WTC11 (cell line): ENCODE measurements at regions not wholly inside any gene's neighbourhood (a gene's known extent, or its start where the extent isn't known, plus 50 kb on each side); places are given as distances from the start of the nearest gene placed in this dataset.

Experiments
- ATAC-seq: fragments of 200-7000 bp; cut with Tn5 transposase; 2 replicates; pipeline ENCODE4 v1.10.0; 2021; ENCODE audit warnings: mild to moderate bottlenecking, moderate library complexity
- CTCF ChIA-PET: fragments of 300-600 bp; sonication (Branson Sonifier 250); formaldehyde crosslinking; loops from one replicate; lab custom pipeline; 2021; ENCODE audit warnings: antibody characterized with exemption; lab: Charles Lee
- POLR2A ChIA-PET: fragments of 350-600 bp; sonication (Branson Sonifier 250); formaldehyde crosslinking; loops from one replicate; lab custom pipeline; 2021; ENCODE audit warnings: antibody characterized with exemption; lab: Charles Lee
- DNase-seq: peaks from one replicate; pipeline ENCODE4 v3.0.0; 2021; ENCODE audit warnings: low spot score
- H3K27ac Mint-ChIP-seq: 2 replicates; pipeline ENCODE4 v1.8.0; 2021; ENCODE audit warnings: mixed read lengths
- H3K27me3 Mint-ChIP-seq: 2 replicates; pipeline ENCODE4 v1.8.0; 2021; ENCODE audit warnings: low read depth, mild to moderate bottlenecking, moderate library complexity, mixed read lengths
- H3K36me3 Mint-ChIP-seq: 2 replicates; pipeline ENCODE4 v1.8.0; 2021; ENCODE audit warnings: mixed read lengths
- H3K4me1 Mint-ChIP-seq: 2 replicates; pipeline ENCODE4 v1.8.0; 2022; ENCODE audit warnings: mixed read lengths
- H3K4me3 Mint-ChIP-seq: 2 replicates; pipeline ENCODE4 v1.8.0; 2021; ENCODE audit warnings: mild to moderate bottlenecking, moderate library complexity, mixed read lengths
- H3K9me3 Mint-ChIP-seq: 2 replicates; pipeline ENCODE4 v1.8.0; 2021; ENCODE audit warnings: mixed read lengths
- ARID4B ChIP-seq: sonication (generic); formaldehyde crosslinking; IDR thresholded peaks from 2 replicates; pipeline ENCODE4 v1.8.0; 2023; ENCODE audit warnings: missing genetic modification reagents, mild to moderate bottlenecking, borderline replicate concordance
- ATF1 ChIP-seq: sonication (generic); formaldehyde crosslinking; IDR thresholded peaks from 2 replicates; pipeline ENCODE4 v1.8.1; 2023; ENCODE audit warnings: mild to moderate bottlenecking, moderate library complexity, missing genetic modification reagents
- ATF6 ChIP-seq: sonication (generic); formaldehyde crosslinking; IDR thresholded peaks from 2 replicates; pipeline ENCODE4 v1.8.1; 2023; ENCODE audit warnings: mild to moderate bottlenecking, missing genetic modification reagents
- CBFB ChIP-seq: sonication (generic); formaldehyde crosslinking; IDR thresholded peaks from 2 replicates; pipeline ENCODE4 v1.8.1; 2022; ENCODE audit warnings: mild to moderate bottlenecking, low read depth, missing genetic modification reagents
- ESRRA ChIP-seq: sonication (generic); formaldehyde crosslinking; IDR thresholded peaks from 2 replicates; pipeline ENCODE4 v1.8.1; 2022; ENCODE audit warnings: mild to moderate bottlenecking, missing genetic modification reagents, borderline replicate concordance
- HMGA2 ChIP-seq: fragments of 250-450 bp; sonication (Bioruptor Pico); IDR thresholded peaks from 2 replicates; pipeline ENCODE4 v1.4.0; 2021; ENCODE audit warnings: mild to moderate bottlenecking, moderate library complexity
- JAZF1 ChIP-seq: fragments of 250-450 bp; sonication (Bioruptor Pico); IDR thresholded peaks from 2 replicates; pipeline ENCODE4 v1.9.0; 2021; ENCODE audit warnings: moderate library complexity, mild to moderate bottlenecking, inconsistent platforms
- KAT7 ChIP-seq: sonication (generic); formaldehyde crosslinking; IDR thresholded peaks from 2 replicates; pipeline ENCODE4 v1.8.1; 2023; ENCODE audit warnings: missing genetic modification reagents, mild to moderate bottlenecking, borderline replicate concordance
- MLX ChIP-seq: sonication (generic); formaldehyde crosslinking; IDR thresholded peaks from 2 replicates; pipeline ENCODE4 v1.8.1; 2023; ENCODE audit warnings: mild to moderate bottlenecking, missing genetic modification reagents, moderate library complexity
- NFATC4 ChIP-seq: fragments of 250-450 bp; sonication (Bioruptor Pico); IDR thresholded peaks from 2 replicates; pipeline ENCODE4 v1.9.0; 2021; ENCODE audit warnings: mild to moderate bottlenecking
- PRDM15 ChIP-seq: sonication (generic); formaldehyde crosslinking; IDR thresholded peaks from 2 replicates; pipeline ENCODE4 v1.8.0; 2022; ENCODE audit warnings: missing genetic modification reagents
- RELA ChIP-seq: sonication (generic); formaldehyde crosslinking; IDR thresholded peaks from 2 replicates; pipeline ENCODE4 v1.8.1; 2022; ENCODE audit warnings: missing genetic modification reagents, mild to moderate bottlenecking, borderline replicate concordance
- RORB ChIP-seq: fragments of 250-450 bp; sonication (Bioruptor Pico); IDR thresholded peaks from 2 replicates; pipeline ENCODE4 v1.9.0; 2021; ENCODE audit warnings: mild to moderate bottlenecking
- TEAD1 ChIP-seq: sonication (generic); formaldehyde crosslinking; IDR thresholded peaks from 2 replicates; pipeline ENCODE4 v1.8.0; 2022; ENCODE audit warnings: mild to moderate bottlenecking, missing genetic modification reagents
- TEAD4 ChIP-seq: sonication (generic); formaldehyde crosslinking; IDR thresholded peaks from 2 replicates; pipeline ENCODE4 v1.8.0; 2022; ENCODE audit warnings: mild to moderate bottlenecking, missing genetic modification reagents
- ZNF317 ChIP-seq: sonication (generic); formaldehyde crosslinking; IDR thresholded peaks from 2 replicates; pipeline ENCODE4 v1.8.1; 2023; ENCODE audit warnings: low read depth, mild to moderate bottlenecking, moderate library complexity, missing genetic modification reagents, borderline replicate concordance
- ZNF416 ChIP-seq: fragments of 250-450 bp; sonication (Bioruptor Pico); IDR thresholded peaks from 2 replicates; pipeline ENCODE4 v1.9.0; 2021; ENCODE audit warnings: mild to moderate bottlenecking, inconsistent platforms
- TF ChIP-seq, protein P1 (sequence below): sonication (generic); formaldehyde crosslinking; IDR thresholded peaks from 2 replicates; pipeline ENCODE4 v1.8.1; 2022; ENCODE audit warnings: missing genetic modification reagents, borderline replicate concordance

DNA sequence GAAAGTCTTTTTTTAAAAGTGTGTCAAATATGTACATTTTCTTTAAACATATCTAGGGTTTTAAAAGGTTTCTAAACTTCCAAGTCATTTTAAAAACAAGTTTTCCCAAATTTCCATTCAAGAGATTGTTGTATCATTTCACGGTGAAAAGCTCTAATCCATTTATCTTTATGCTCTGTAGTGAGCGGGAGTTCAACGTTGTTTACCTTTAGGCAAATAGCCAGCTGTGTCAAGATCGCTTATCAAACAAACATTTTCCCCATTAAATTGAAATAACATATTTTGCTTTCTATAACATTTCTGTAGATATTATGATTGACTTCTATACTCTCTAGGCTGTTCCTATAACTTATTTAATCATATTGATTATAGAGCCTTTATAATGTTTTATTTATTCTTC, 75.1 kb downstream of the CTSL start:
- no peaks in the 10 kb centered on the region for H3K4me1 Mint-ChIP-seq
- H3K27me3 Mint-ChIP-seq: no peaks in the 10 kb centered on the region; the same call in none of the 2 replicates
- DNase-seq (no peak), ATAC-seq (no peak)
- ChIA-PET CTCF (interaction anchor here (1.4 kb wide), 1 partner anchor 9 kb away, joined by 3 read pairs; no protein-coding TSS in a partner anchor), POLR2A (no interaction called here)
- TF ChIP-seq ARID4B (CRISPR knock-in tag): no peak
- no peak for TF ChIP-seq NFATC4 (CRISPR knock-in tag)
- TF ChIP-seq PRDM15 (CRISPR knock-in tag): no peak
- TF ChIP-seq ATF6: no peak
- TF ChIP-seq ZNF317 (CRISPR knock-in tag): no peak
- TF ChIP-seq, protein P1, sequence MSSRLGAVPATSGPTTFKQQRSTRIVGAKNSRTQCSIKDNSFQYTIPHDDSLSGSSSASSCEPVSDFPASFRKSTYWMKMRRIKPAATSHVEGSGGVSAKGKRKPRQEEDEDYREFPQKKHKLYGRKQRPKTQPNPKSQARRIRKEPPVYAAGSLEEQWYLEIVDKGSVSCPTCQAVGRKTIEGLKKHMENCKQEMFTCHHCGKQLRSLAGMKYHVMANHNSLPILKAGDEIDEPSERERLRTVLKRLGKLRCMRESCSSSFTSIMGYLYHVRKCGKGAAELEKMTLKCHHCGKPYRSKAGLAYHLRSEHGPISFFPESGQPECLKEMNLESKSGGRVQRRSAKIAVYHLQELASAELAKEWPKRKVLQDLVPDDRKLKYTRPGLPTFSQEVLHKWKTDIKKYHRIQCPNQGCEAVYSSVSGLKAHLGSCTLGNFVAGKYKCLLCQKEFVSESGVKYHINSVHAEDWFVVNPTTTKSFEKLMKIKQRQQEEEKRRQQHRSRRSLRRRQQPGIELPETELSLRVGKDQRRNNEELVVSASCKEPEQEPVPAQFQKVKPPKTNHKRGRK (CRISPR knock-in tag): no peak
- TF ChIP-seq JAZF1: no peak
- TF ChIP-seq HMGA2 (CRISPR knock-in tag): no peak
- TF ChIP-seq TEAD1 (CRISPR knock-in tag): no peak
- TF ChIP-seq TEAD4 (CRISPR knock-in tag): no peak
- TF ChIP-seq CBFB: no peak
- TF ChIP-seq ZNF416 (CRISPR knock-in tag): no peak
- no peak for TF ChIP-seq MLX (CRISPR knock-in tag)
- no peak for TF ChIP-seq RELA (CRISPR knock-in tag)
- no peak for TF ChIP-seq ATF1
- TF ChIP-seq KAT7 (CRISPR knock-in tag): no peak
- no peak for TF ChIP-seq ESRRA (CRISPR knock-in tag)
- no peak for TF ChIP-seq RORB
- H3K4me3 Mint-ChIP-seq: no peak overlapping the region
- H3K36me3 Mint-ChIP-seq: no peaks in the 10 kb centered on the region
- H3K9me3 Mint-ChIP-seq: no peaks in the 10 kb centered on the region
- no peak overlapping the region for H3K27ac Mint-ChIP-seq
